NCI-H69 (cell line): ENCODE measurements at regions not wholly inside any gene's neighbourhood (a gene's known extent, or its start where the extent isn't known, plus 50 kb on each side); places are given as distances from the start of the nearest gene placed in this dataset.
"Not testable (repeated sequence)": the region's sequence is repeated elsewhere in the genome, so short reads cannot be mapped to it uniquely, and the experiment has no call there.

ENCODE experiments used
- DNase-seq: peaks from one replicate; lab custom pipeline; 2025; lab: John Stamatoyannopoulos, UW

DNA sequence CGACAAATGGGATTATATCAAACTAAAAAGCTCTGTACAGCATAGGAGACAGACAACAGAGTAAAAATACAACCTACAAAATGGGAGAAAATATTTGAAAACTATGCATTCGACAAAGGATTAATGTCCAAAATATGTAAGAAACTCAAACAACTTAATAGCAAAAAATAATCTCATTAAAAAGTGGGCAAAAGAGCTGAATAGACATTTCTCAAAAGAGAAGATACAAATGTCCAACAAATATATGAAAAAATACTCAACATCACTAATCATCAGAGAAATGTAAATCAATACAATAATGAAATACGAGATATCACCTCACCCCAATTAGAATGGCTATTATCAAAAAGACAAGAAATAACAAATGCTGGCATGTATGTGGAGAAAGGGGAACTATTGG, 272.9 kb downstream of the KLHL13 start:
- no peak for DNase-seq

GRCh38 chrX:117840645-117841044, 276.0 kb downstream of the KLHL13 start:
- DNase-seq, result no peak

- peak; percentile 14 for DNase-seq
These were observed 277.1 kb downstream of the KLHL13 start for GRCh38 chrX:117839544-117839943.

- no peak for DNase-seq
These were observed 277.9 kb downstream of the KLHL13 start for GRCh38 chrX:117838581-117839331.

DNA sequence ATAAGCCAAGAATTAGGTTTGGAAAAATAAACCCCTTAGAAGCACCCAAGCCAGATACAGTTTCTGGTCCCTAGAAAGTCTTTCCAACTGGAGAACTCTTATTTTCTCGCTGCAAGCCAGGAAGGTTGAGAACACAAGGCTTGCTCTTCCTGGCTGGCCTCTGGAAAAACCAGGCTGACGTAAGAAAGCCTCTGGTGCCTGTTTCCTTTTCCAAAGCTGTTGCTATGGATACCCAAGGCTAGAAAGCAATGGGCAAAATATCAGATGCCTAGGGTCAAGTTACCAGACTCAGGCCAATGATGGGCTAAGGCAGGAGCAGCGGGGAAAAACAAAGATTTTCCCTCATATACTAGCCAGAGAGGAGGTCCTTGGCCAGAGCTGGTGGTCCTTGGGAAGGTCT, 281.6 kb downstream of the KLHL13 start:
- no peak for DNase-seq

- no peak for DNase-seq
These were observed 282.5 kb downstream of the KLHL13 start for GRCh38 chrX:117834076-117834475.

DNA sequence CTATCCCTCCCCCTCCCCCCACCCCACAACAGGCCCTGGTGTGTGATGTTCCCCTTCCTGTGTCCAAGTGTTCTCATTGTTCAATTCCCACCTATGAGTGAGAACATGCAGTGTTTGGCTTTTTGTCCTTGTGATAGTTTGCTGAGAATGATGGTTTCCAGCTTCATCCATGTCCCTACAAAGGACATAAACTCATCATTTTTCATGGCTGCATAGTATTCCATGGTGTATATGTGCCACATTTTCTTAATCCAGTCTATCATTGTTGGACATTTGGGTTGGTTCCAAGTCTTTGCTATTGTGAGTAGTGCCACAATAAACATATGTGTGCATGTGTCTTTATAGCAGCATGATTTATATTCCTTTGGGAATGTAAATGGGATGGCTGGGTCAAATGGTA, 295.1 kb downstream of the KLHL13 start:
- not testable (repeated sequence) for DNase-seq

- DNase-seq, result no peak
These were observed 308.2 kb downstream of the KLHL13 start for GRCh38 chrX:117808426-117808825.

DNA sequence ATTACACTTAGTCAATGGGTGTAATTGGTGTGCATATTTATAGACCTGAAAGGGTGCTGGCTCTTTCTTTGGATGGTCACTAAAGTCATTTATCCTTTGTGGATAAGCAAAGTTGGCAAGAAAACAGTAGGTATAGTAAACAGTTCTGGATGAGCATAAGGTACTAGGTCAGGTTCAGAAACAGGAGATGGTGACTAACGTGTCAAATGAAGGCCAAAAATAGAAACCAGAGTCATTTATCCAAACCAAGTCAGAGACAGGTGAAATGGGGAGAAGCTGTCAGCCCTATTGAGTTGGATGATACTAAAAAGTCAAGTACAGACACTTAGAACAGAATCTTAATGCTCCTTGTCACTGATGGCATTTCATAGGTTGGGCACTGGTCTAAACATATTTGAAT, 313.1 kb downstream of the KLHL13 start:
- no peak for DNase-seq

- DNase-seq, result no peak
These were observed 328.3 kb downstream of the KLHL13 start for GRCh38 chrX:117788339-117788738.

GRCh38 chrX:117771384-117771783, 345.2 kb downstream of the KLHL13 start:
- DNase-seq, result no peak

- no peak for DNase-seq
These were observed 347.6 kb downstream of the KLHL13 start for GRCh38 chrX:117768861-117769604.

DNA sequence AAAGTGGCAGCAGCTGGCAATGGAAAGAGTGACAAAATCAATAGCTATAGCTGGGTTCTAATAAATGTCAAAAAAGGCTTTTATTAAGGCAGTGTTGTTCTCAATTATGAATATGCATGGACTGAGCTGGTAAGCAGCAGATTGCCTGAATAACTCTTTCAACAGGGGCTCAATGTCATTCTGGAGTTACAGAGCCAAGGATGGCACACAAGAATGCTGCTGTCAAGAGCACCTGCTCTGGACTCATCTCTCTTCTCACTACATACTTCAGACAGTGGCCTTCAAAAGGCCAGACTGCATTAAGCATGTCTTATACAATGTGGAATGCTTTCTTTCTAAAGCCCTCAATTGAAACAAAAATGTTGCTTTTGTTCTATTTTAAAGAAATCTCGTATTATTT, 351.4 kb downstream of the KLHL13 start:
- DNase-seq, result no peak

GRCh38 chrX:117752745-117753144, 363.9 kb downstream of the KLHL13 start:
- no peak for DNase-seq

- no peak for DNase-seq
These were observed 365.5 kb downstream of the KLHL13 start for GRCh38 chrX:117751155-117751554.

DNA sequence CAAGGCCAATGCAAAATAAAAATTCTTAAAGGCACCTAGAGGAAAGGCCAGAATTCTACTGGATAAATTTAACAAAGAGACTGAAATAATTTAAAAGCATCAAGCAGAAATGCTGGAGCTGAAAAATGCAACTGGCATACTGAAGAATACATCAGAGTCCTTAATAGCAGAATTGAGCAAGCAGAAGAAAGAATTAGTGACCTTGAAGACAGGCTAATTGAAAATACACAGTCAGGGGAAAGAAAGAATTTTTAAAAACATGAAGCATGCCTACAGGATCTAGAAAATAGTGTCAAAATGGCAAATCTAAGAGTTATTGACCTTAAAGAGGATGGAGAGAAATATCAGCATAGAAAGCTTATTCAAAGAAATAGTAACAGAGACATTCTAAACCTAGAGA, 371.7 kb downstream of the KLHL13 start:
- DNase-seq, result no peak

DNA sequence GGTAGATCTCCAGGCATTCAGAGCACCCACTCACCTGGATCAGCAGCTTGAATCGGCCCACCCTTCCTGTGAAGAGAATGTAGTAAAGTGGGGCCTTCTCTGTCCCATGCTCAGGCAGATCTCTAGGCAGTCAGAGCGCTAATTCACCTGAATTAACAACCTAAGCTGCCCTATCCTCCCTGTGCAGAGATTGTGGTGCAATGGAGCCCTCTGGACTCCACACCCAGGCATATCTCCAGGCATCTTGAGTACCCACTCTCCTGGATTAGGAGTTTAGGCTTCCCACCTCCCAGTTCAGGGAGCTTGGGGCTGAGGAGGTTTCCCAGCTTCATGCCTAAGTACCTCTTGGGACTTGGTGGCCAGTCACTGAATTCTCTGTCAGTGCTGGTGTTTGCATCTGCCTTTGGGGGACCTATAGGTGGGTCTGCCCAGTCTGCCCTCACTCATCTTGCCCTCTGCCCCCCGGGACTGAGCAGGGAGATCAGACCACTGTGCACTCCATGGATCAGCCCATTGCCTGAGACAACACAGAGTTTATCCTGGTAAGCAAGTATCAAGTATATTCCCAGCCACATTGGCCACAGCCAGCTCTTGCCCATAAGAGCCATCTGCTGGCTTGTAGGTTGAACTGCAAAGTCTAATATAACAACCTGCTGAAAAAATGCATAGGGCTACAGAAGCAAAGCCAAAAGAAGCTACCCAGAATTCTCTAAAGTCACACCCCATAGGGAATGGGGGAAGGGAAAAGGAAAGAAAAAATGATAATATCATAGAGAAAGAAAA, 372.9 kb downstream of the KLHL13 start:
- peak; percentile 1 for DNase-seq

DNA sequence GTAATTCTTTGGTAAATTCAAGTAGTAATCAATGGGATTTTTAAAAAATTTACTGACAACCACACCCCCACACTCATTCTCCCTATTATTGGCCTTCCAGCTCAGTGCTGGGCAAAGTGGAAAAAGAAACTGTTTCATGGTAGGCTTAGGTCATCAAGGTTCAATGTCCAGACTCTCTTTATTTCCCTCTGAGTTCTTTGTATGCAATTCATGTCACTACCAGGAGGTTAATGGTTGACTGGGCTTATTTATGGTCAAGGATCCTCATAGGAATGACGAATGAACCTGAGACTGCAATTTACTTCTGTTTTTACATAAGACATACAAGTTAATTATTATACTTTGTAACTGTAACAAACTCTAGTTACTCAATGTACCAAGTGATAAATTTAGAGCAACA, 403.2 kb downstream of the KLHL13 start:
- no peak for DNase-seq

GRCh38 chrX:117711782-117712181, 404.8 kb downstream of the KLHL13 start:
- no peak for DNase-seq

- DNase-seq, result no peak
These were observed 408.5 kb downstream of the KLHL13 start for GRCh38 chrX:117707948-117708743.

GRCh38 chrX:117701050-117701449, 415.6 kb downstream of the KLHL13 start:
- no peak for DNase-seq

GRCh38 chrX:117689956-117690355, 426.7 kb downstream of the KLHL13 start:
- DNase-seq, result no peak
